ENCODE measurements at regions not wholly inside any gene's neighbourhood (a gene's known extent, or its start where the extent isn't known, plus 50 kb on each side); places are given as distances from the start of the nearest gene placed in this dataset.

DNA sequence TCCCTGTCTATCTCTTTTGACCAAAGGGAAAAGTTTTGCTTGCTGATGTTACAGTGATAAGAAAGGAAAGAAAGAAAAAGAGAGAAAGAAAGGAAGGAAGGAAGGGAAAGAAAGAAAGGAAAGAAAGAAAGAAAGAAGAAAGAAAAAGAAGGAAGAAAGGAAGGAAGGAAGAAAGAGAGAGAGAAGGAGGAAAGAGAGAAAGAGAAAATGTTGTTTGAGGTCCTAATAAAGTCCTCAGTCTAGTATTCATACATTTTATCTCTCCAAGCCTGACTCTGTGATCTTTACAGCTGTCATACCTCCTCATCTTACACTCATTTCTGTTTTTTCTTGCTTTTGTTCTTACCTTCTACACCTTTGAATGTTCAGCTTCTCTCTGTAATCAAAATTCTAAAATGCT, 111.4 kb upstream of the MBNL1 start:
- TF ChIP-seq, protein P1, sequence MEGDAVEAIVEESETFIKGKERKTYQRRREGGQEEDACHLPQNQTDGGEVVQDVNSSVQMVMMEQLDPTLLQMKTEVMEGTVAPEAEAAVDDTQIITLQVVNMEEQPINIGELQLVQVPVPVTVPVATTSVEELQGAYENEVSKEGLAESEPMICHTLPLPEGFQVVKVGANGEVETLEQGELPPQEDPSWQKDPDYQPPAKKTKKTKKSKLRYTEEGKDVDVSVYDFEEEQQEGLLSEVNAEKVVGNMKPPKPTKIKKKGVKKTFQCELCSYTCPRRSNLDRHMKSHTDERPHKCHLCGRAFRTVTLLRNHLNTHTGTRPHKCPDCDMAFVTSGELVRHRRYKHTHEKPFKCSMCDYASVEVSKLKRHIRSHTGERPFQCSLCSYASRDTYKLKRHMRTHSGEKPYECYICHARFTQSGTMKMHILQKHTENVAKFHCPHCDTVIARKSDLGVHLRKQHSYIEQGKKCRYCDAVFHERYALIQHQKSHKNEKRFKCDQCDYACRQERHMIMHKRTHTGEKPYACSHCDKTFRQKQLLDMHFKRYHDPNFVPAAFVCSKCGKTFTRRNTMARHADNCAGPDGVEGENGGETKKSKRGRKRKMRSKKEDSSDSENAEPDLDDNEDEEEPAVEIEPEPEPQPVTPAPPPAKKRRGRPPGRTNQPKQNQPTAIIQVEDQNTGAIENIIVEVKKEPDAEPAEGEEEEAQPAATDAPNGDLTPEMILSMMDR (IDR thresholded peaks at IDR 0.05; ENCODE audit: low read depth, low read length) = no peak
- no peak for DNase-seq (ENCODE audit: extremely low read depth, low read depth)

DNA sequence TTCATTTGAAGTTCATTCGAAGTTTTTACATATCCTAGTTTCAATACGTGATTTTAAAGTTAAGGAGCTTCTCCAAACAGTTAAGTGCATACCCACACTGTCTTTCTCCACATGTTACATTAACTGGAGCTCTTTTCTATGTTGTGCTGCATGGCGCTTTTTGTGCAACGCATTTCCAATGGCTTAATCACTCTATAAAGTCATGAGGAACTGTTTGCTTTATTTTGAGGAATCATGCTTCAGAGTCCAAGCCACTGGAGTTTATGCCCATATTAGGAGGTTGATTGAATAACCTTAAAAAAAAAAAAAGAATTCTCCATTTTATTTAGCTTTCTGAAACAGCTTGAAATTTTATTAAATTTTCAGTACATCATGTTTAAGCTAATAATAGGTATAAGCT, 109.4 kb upstream of the MBNL1 start:
- DNase-seq (ENCODE audit: extremely low read depth, low read depth) = no peak
- TF ChIP-seq, protein P1 (IDR thresholded peaks at IDR 0.05; ENCODE audit: low read depth, low read length) = no peak

DNA sequence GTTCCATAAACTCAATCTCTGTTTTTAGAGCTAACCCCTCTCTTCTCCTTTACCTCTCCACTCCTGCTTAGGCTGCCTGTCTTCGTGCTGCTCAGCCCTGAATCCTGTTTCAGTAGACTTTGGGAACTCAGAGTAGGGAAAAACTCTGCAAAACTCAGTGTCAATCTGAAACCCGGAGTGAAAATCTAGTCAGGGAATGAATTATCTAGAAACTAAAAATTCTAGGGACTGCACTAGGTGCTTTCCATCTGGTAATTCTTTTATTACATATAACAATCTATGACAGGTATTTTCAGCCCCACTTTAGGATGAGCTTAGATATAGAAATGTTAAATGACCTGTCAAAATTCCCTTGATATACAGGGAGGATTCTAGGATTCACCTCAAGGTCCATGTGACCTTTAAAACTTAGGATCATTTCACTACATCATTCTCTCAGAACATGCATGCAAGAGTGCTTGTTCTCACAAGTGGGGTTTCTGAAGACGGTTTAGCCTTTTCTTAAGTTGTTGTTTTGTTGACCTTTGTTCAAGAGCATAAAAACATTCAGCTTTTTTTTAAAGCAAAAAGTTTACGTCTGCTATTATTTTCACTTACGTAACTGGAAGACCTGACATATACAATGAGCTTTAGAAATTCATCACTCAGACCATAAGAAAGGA, 108.2 kb upstream of the MBNL1 start:
- TF ChIP-seq, protein P1 (IDR thresholded peaks at IDR 0.05; ENCODE audit: low read depth, low read length) = no peak
- no peak for DNase-seq (ENCODE audit: extremely low read depth, low read depth)

DNA sequence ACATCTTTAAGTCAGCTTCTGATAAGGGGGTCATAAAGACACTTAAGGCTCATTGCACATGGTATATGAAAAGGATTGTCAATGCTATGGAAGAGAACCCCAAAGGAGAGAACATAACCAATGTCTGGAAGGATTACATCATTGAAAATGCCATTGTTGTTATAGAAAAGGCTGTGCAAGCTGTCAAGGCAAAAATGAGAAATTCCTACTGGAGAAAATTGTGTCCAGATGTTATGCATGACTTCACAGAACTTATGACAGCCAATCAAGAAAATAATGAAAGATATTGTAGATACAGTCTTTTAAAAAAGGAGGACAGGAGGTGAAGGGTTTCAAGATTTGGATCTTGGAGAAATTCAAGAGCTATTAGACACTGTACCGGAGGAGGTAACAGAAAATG, 96.3 kb upstream of the MBNL1 start:
- no peak for DNase-seq (ENCODE audit: extremely low read depth, low read depth)
- TF ChIP-seq, protein P1 (IDR thresholded peaks at IDR 0.05; ENCODE audit: low read depth, low read length) = no peak

DNA sequence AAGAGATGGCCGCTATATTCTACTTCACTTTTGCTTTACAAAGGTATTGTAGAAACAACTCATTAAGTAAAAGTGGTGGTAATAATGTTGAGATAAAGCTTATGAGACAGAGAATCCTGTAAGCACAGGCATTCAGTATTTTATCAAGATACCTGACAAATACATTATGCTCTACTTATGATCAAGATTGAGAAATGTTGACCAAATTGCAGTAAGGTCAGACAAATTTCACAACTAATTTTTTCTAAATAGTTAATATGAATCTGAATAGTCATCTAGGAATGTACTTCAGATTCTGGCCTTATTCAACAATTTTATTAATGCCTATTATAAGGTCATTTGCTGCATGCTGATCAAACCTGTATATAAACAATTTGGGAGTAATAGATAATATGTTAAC, 95.1 kb upstream of the MBNL1 start:
- DNase-seq (ENCODE audit: extremely low read depth, low read depth) = no peak
- TF ChIP-seq, protein P1 (IDR thresholded peaks at IDR 0.05; ENCODE audit: low read depth, low read length) = no peak

DNA sequence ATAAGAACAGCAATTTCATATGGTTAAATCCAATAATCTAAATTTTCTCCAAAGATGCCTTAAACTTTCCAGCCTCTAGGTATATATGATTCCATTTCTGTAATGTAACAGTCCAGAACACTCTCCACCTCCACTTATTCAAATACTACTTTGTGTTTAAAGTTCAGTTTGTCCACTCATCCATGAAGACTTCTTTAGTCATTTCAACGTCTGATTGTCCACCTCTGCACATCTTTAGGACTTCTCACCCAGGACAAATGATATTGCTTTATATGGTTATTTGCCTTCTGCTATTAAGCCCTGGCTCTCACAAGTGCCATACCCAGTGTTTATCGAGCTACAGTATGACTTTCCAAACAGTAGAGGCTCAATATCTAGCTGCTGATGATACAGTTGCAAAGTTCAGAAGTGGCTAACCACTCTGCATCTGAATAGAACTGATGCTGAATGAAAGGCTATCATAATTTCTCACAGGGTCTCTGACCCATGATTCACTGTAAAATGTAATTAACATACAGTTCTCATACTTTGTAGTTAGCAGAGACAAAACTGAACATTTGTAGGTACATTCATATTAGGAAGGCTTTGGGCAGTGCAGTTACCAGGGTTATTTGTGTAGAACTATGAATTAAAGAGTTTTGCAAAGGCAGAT, 93.7 kb upstream of the MBNL1 start:
- DNase-seq (ENCODE audit: extremely low read depth, low read depth) = no peak
- TF ChIP-seq, protein P1 (IDR thresholded peaks at IDR 0.05; ENCODE audit: low read depth, low read length) = no peak

DNA sequence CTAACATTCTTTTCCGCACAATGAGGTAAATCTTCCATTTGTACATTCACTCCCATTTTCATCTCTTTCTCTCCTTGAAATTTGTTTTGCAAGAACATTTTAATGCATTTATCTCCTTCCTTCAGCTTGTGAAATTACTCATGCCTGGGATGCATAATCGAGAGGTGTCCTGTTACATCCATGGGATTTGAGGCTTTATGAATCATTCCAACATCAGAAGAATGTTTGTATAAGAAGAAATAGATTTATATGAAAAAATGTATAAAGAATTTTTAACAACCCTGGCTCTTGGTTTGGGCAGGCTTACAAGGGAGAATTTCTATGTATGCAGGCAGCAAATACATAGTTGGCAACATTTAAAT, 93.2 kb upstream of the MBNL1 start:
- TF ChIP-seq, protein P1 (IDR thresholded peaks at IDR 0.05; ENCODE audit: low read depth, low read length) = no peak
- DNase-seq (ENCODE audit: extremely low read depth, low read depth) = peak; percentile 65
